ENCODE measurements at regions not wholly inside any gene's neighbourhood (a gene's known extent, or its start where the extent isn't known, plus 50 kb on each side); places are given as distances from the start of the nearest gene placed in this dataset.

DNA sequence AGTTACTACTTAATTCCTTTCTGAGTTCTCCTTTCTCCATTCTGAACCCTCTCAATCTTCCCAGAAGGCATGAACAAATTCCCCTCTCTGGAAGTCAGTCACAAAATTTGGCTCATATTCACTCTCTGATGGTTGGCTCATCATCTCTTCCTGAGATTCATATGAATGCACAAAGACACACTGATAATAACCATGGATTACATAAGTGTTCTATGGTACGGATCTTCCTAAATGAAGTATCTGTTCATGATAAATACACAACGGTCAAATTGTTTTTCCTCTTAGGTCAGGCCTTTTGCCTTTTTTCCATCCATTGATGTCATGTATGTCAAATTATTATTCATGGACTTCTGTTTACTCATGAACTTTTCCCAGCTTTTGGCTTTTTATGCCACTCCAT lies 162.6 kb downstream of the P2RY1 start (continued):
- TF ChIP-seq EZH2phosphoT487 (IDR thresholded peaks at IDR 0.05; ENCODE audit: borderline replicate concordance), result no peak
- no peak for TF ChIP-seq ELF1 (IDR thresholded peaks at IDR 0.05; ENCODE audit: borderline replicate concordance, low read depth)
- TF ChIP-seq, protein P1, sequence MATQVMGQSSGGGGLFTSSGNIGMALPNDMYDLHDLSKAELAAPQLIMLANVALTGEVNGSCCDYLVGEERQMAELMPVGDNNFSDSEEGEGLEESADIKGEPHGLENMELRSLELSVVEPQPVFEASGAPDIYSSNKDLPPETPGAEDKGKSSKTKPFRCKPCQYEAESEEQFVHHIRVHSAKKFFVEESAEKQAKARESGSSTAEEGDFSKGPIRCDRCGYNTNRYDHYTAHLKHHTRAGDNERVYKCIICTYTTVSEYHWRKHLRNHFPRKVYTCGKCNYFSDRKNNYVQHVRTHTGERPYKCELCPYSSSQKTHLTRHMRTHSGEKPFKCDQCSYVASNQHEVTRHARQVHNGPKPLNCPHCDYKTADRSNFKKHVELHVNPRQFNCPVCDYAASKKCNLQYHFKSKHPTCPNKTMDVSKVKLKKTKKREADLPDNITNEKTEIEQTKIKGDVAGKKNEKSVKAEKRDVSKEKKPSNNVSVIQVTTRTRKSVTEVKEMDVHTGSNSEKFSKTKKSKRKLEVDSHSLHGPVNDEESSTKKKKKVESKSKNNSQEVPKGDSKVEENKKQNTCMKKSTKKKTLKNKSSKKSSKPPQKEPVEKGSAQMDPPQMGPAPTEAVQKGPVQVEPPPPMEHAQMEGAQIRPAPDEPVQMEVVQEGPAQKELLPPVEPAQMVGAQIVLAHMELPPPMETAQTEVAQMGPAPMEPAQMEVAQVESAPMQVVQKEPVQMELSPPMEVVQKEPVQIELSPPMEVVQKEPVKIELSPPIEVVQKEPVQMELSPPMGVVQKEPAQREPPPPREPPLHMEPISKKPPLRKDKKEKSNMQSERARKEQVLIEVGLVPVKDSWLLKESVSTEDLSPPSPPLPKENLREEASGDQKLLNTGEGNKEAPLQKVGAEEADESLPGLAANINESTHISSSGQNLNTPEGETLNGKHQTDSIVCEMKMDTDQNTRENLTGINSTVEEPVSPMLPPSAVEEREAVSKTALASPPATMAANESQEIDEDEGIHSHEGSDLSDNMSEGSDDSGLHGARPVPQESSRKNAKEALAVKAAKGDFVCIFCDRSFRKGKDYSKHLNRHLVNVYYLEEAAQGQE (IDR thresholded peaks at IDR 0.05; ENCODE audit: low read depth), result no peak

- Histone ChIP-seq H3K79me2 (ENCODE audit: insufficient read depth, low read length) (no peaks in the 10 kb centered on the region), H3K4me3 (replicated peaks in 1 of 2; ENCODE audit: low read depth in 1 of 2, low read length in 2 of 2) (no peak overlapping the region), H3K4me2 (ENCODE audit: low read length) (no peak overlapping the region), H3K36me3 (ENCODE audit: control insufficient read depth in 1 of 2, insufficient read depth in 2 of 2, low read length in 2 of 2) (no peaks in the 10 kb centered on the region), H3K9me3 (ENCODE audit: control insufficient read depth in 1 of 2, insufficient read depth in 1 of 2, low read depth in 1 of 2, low read length in 2 of 2) (no peaks in the 10 kb centered on the region), H3K9me2 (ENCODE audit: insufficient read depth) (no peaks in the 10 kb centered on the region), H4K20me1 (ENCODE audit: insufficient read depth) (no peaks in the 10 kb centered on the region), H3K27ac (ENCODE audit: low read depth, low read length) (no peak overlapping the region), H3K27me3 (ENCODE audit: insufficient read depth, low read length) (no peaks in the 10 kb centered on the region), H3K9ac (ENCODE audit: low read length) (no peak overlapping the region), H3K4me1 (ENCODE audit: control insufficient read depth in 1 of 2, insufficient read depth in 2 of 2, low read length in 2 of 2) (no peaks in the 10 kb centered on the region), H2AFZ (ENCODE audit: low read depth, low read length, poor library complexity, severe bottlenecking) (no peak overlapping the region)
- intact Hi-C loops (cut with micrococcal nuclease), result no loop called here
- POLR2A ChIA-PET, result no interaction called here
- ATAC-seq (no peak), DNase-seq (ENCODE audit: low read depth, low spot score) (no peak)
- no TSS peak for BruUV-seq (replicated peaks)
- CTCF ChIA-PET, result no interaction called here
- RAD21 ChIA-PET (ENCODE audit: low non-redundant PET in 1 of 2, low total read pairs in 2 of 2, uncharacterized antibody in 2 of 2, unreplicated experiment in 2 of 2), result no interaction called here
- TF ChIP-seq EZH2phosphoT487 (IDR thresholded peaks at IDR 0.05; ENCODE audit: borderline replicate concordance) (no peak), CEBPB (IDR thresholded peaks at IDR 0.05; ENCODE audit: low read depth) (no peak), JUND (IDR thresholded peaks at IDR 0.05) (no peak), TCF7L2 (IDR thresholded peaks at IDR 0.05; ENCODE audit: borderline replicate concordance, extremely low read depth, insufficient read depth, insufficient read length) (no peak), EGR1 (IDR thresholded peaks at IDR 0.05; ENCODE audit: low read depth) (no peak), FOSL1 (IDR thresholded peaks at IDR 0.05; ENCODE audit: low read depth) (no peak), SP1 (IDR thresholded peaks at IDR 0.05; ENCODE audit: low read depth) (no peak), CBX3 (IDR thresholded peaks at IDR 0.05; ENCODE audit: low read depth) (no peak), ZNF274 (IDR thresholded peaks at IDR 0.05; ENCODE audit: low read depth, low read length) (no peak), MAX (IDR thresholded peaks at IDR 0.05) (no peak), POLR2A (IDR thresholded peaks at IDR 0.05; ENCODE audit: borderline replicate concordance, extremely low read depth, insufficient read depth, insufficient read length) (no peak), SRF (IDR thresholded peaks at IDR 0.05; ENCODE audit: low read depth) (no peak), YY1 (IDR thresholded peaks at IDR 0.05; ENCODE audit: extremely low read depth, insufficient replicate concordance, low read depth, low read length) (no peak), EZH2 (IDR thresholded peaks at IDR 0.05) (no peak), ELF1 (IDR thresholded peaks at IDR 0.05; ENCODE audit: borderline replicate concordance, low read depth) (no peak), POLR2AphosphoS5 (IDR thresholded peaks at IDR 0.05; ENCODE audit: low read depth, low read length) (no peak), ZFX (IDR thresholded peaks at IDR 0.05) (no peak)
- TF ChIP-seq, protein P2, sequence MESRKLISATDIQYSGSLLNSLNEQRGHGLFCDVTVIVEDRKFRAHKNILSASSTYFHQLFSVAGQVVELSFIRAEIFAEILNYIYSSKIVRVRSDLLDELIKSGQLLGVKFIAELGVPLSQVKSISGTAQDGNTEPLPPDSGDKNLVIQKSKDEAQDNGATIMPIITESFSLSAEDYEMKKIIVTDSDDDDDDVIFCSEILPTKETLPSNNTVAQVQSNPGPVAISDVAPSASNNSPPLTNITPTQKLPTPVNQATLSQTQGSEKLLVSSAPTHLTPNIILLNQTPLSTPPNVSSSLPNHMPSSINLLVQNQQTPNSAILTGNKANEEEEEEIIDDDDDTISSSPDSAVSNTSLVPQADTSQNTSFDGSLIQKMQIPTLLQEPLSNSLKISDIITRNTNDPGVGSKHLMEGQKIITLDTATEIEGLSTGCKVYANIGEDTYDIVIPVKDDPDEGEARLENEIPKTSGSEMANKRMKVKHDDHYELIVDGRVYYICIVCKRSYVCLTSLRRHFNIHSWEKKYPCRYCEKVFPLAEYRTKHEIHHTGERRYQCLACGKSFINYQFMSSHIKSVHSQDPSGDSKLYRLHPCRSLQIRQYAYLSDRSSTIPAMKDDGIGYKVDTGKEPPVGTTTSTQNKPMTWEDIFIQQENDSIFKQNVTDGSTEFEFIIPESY (IDR thresholded peaks at IDR 0.05; ENCODE audit: extremely low read depth, insufficient replicate concordance, low read length), result no peak
These were observed 163.4 kb upstream of the RAP2B start for GRCh38 chr3:152998591-152998990.
